ENCODE measurements at regions not wholly inside any gene's neighbourhood (a gene's known extent, or its start where the extent isn't known, plus 50 kb on each side); places are given as distances from the start of the nearest gene placed in this dataset.
A peak's percentile ranks its signal among the peaks of the same experiment; 100 is the strongest.

DNA sequence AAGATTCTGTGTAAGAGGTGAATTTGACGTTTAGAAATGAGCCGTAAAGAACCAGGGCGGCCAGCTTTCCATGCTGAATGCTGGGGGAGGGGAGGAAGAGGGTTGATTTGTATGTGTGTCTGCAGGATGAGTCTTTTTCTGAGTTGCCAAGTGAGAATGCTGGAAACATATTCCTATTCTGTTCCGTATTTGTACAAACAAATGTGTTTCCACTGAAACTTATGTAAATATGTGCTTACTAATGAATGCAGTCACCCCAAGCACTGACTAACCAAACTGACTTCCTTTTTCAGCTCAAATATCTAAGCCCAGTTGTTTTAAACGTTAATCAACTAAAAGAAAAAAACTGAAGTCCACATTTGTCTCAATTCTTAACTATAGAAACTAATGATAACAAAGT, 74.9 kb upstream of the APCDD1 start:
- TF ChIP-seq, protein P1, sequence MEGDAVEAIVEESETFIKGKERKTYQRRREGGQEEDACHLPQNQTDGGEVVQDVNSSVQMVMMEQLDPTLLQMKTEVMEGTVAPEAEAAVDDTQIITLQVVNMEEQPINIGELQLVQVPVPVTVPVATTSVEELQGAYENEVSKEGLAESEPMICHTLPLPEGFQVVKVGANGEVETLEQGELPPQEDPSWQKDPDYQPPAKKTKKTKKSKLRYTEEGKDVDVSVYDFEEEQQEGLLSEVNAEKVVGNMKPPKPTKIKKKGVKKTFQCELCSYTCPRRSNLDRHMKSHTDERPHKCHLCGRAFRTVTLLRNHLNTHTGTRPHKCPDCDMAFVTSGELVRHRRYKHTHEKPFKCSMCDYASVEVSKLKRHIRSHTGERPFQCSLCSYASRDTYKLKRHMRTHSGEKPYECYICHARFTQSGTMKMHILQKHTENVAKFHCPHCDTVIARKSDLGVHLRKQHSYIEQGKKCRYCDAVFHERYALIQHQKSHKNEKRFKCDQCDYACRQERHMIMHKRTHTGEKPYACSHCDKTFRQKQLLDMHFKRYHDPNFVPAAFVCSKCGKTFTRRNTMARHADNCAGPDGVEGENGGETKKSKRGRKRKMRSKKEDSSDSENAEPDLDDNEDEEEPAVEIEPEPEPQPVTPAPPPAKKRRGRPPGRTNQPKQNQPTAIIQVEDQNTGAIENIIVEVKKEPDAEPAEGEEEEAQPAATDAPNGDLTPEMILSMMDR (IDR thresholded peaks at IDR 0.05) = no peak
- no peak for TF ChIP-seq POLR2A (IDR thresholded peaks at IDR 0.05)
- TF ChIP-seq POLR2AphosphoS5 (IDR thresholded peaks at IDR 0.05) = no peak
- TF ChIP-seq EP300 (IDR thresholded peaks at IDR 0.05; ENCODE audit: low read depth) = no peak
- Histone ChIP-seq H3K4me3 (no peak overlapping the region), H3K27ac (peak overlapping the region in 1 of 4 donors; percentile 17), H3K9me3 (no peaks in the 10 kb centered on the region), H3K36me3 (no peaks in the 10 kb centered on the region), H3K27me3 (no peaks in the 10 kb centered on the region), H3K4me1 (peaks cover 0 to 6% (median 2%) of the 10 kb centered on the region in 4 donors)
- intact Hi-C loops (cut with DNase I; ENCODE audit: low total_unique reads) = no loop called here
- no peak for DNase-seq
- in situ Hi-C loops (cut with MboI; ENCODE audit: low pct_ligation_motif_present in 1 of 4, low pct_unique_long_range_greater_than_20kb in 1 of 4, low sequenced_read_pairs in 3 of 4) = no loop called here
- WGBS, 2 donors (ENCODE audit: low coverage in 1 of 2) = 59 to 73% methylated on average over 4 to 5 of the region's 5 CpGs

DNA sequence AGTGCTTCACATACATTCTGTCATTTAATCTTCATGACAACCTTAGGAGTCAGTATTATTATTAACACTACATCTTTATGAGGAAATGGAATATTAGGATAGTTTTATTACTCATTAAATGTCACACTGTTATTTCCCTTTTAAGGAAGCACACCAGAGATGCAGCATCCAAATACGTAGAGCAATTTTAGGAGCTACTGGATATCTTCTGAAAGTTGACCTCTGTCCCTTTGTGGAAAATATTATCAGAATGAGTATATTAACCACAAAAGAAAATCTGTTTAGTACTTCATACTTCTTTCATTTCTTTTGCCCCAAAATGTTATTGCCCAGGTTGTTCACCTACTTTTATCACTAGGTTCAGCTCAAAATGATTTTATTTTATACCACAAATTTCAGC, 72.9 kb upstream of the APCDD1 start:
- in situ Hi-C loops (cut with MboI; ENCODE audit: low pct_ligation_motif_present in 1 of 4, low pct_unique_long_range_greater_than_20kb in 1 of 4, low sequenced_read_pairs in 3 of 4) = no loop called here
- no peak for DNase-seq
- Histone ChIP-seq H3K36me3 (no peaks in the 10 kb centered on the region), H3K27ac (no peak overlapping the region), H3K4me1 (peaks cover 0 to 6% (median 0%) of the 10 kb centered on the region in 4 donors), H3K27me3 (no peaks in the 10 kb centered on the region), H3K4me3 (no peak overlapping the region), H3K9me3 (no peaks in the 10 kb centered on the region)
- intact Hi-C loops (cut with DNase I; ENCODE audit: low total_unique reads) = no loop called here
- 44 to 70% methylated on average over 1 of the region's 1 CpG for WGBS, 2 donors (ENCODE audit: low coverage in 1 of 2)
- TF ChIP-seq POLR2A (IDR thresholded peaks at IDR 0.05) = no peak
- TF ChIP-seq, protein P1 (IDR thresholded peaks at IDR 0.05) = no peak
- no peak for TF ChIP-seq EP300 (IDR thresholded peaks at IDR 0.05; ENCODE audit: low read depth)
- TF ChIP-seq POLR2AphosphoS5 (IDR thresholded peaks at IDR 0.05) = no peak

DNA sequence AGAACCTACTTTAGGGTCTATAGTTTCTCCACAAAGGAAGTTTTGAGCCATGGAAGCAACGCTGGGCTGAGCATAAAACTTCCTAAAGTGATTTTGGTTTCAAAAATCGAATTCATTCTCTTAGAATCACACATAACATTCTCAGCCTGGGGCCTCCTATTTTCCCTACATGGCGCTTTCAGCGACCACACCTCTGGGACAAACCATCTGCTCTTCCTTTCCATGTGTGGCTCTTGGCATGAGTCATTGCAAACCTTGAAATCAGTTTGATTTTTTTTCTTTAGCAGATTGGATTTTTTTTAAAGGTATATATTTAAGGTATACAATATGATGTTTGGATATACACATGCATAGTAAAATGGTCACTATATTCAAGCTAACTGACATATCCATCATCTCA, 72.5 kb upstream of the APCDD1 start:
- no peak for DNase-seq
- H3K4me3 ChIP-seq = no peak overlapping the region
- no peaks in the 10 kb centered on the region for H3K36me3 ChIP-seq
- intact Hi-C loops (cut with DNase I; ENCODE audit: low total_unique reads) (no loop called here), in situ Hi-C loops (cut with MboI; ENCODE audit: low pct_ligation_motif_present in 1 of 4, low pct_unique_long_range_greater_than_20kb in 1 of 4, low sequenced_read_pairs in 3 of 4) (no loop called here)
- peaks cover 0 to 5% (median 0%) of the 10 kb centered on the region in 4 donors for H3K4me1 ChIP-seq
- TF ChIP-seq, protein P1 (IDR thresholded peaks at IDR 0.05) = no peak
- TF ChIP-seq POLR2AphosphoS5 (IDR thresholded peaks at IDR 0.05) (no peak), EP300 (IDR thresholded peaks at IDR 0.05; ENCODE audit: low read depth) (no peak), POLR2A (IDR thresholded peaks at IDR 0.05) (no peak)
- WGBS, 2 donors (ENCODE audit: low coverage in 1 of 2) = 73 to 74% methylated on average over 4 of the region's 4 CpGs
- no peak overlapping the region for H3K27ac ChIP-seq
- H3K9me3 ChIP-seq = no peaks in the 10 kb centered on the region
- no peaks in the 10 kb centered on the region for H3K27me3 ChIP-seq

DNA sequence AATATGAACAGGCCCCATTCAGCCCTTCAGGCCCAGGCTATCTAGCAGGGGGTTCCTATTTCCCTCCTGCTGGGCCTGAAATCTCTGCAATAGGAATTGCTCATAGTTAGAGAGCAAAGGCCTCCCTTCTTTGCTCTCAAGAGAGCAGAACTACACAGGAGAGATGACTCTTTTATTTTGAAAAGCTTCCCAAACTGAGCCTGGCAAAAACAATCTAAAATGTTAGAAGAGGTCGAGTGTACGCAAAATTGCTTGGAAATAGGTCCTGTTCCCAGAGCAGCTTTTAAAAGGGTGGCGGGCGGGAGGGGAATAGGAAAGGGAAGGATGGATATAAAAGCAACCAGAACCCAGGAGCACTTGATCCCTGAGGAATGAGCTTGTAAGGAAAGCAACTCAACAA, 68.4 kb upstream of the APCDD1 start:
- H3K4me1 ChIP-seq = no peaks in the 10 kb centered on the region
- no peak for TF ChIP-seq POLR2AphosphoS5 (IDR thresholded peaks at IDR 0.05)
- TF ChIP-seq, protein P1 (IDR thresholded peaks at IDR 0.05) = no peak
- TF ChIP-seq POLR2A (IDR thresholded peaks at IDR 0.05) = no peak
- TF ChIP-seq EP300 (IDR thresholded peaks at IDR 0.05; ENCODE audit: low read depth) = no peak
- no peaks in the 10 kb centered on the region for H3K27me3 ChIP-seq
- H3K36me3 ChIP-seq = no peaks in the 10 kb centered on the region
- H3K4me3 ChIP-seq = no peak overlapping the region
- WGBS, 2 donors (ENCODE audit: low coverage in 1 of 2) = 85 to 88% methylated on average over 4 of the region's 4 CpGs
- no peaks in the 10 kb centered on the region for H3K9me3 ChIP-seq
- intact Hi-C loops (cut with DNase I; ENCODE audit: low total_unique reads) = no loop called here
- in situ Hi-C loops (cut with MboI; ENCODE audit: low pct_ligation_motif_present in 1 of 4, low pct_unique_long_range_greater_than_20kb in 1 of 4, low sequenced_read_pairs in 3 of 4) = no loop called here
- DNase-seq = no peak
- no peak overlapping the region for H3K27ac ChIP-seq
